NCI-H187 (cell line): ENCODE measurements at regions not wholly inside any gene's neighbourhood (a gene's known extent, or its start where the extent isn't known, plus 50 kb on each side); places are given as distances from the start of the nearest gene placed in this dataset.
"Not testable (repeated sequence)": the region's sequence is repeated elsewhere in the genome, so short reads cannot be mapped to it uniquely, and the experiment has no call there.

ENCODE experiments used
- DNase-seq, 2 experiments: peaks; one replicate each; lab custom pipeline; 2025; lab: John Stamatoyannopoulos, UW

DNA sequence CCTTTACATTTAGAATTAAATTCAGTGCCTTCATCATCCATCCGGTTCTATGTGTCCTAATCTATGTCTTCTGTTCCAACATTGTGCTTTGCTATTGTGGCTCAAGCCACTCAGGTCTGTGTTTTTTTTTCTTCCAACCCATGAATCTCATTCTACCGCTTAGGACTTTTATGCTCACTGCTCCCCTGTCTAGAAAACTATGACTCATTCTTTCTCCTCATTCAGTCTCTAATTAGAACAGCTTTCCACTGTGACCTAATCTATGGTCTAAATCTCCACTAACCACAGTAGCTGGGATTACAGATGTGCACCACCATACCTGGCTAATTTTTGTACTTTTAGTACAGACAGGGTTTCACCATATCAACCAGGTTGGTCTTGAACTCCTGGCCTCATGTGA lies 418.7 kb downstream of the KCNJ2 start:
- DNase-seq, result no peak

DNA sequence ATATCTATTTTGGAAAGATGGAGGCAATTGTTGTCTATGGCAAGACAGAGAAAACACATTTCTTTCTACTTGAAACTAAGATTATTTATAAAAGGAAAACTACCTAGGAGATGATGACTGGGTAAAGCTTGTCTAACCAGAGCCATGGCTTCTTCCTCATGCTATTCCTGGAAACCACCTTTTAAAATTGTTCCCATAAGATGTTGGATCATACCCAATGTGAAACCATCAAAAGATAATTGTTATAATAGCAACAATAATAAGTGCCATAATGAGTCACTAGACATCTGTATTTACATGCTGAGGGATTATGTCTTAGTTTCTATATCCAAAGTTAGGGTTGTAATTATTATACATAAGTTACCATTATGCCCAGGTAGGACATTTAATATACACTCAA lies 428.4 kb downstream of the KCNJ2 start:
- no peak for DNase-seq

DNA sequence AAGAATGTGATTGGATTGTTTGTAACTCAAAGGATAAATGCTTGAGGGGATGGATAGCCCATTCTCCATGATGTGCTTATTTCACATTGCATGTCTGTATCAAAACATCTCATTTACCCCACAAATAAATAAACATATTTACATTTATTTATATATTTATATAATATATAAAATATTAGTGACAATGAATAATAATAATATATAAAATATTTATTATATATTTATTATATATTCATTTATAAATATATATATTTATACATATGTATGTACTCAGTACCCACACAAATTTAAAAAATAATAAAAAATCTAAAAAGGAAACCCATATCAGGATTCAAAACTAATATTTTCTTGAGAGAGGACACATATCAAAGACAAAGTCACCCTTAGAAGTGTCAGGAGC lies 429.9 kb downstream of the KCNJ2 start:
- DNase-seq, result no peak

- DNase-seq, result not testable (repeated sequence)
These were observed 430.6 kb downstream of the KCNJ2 start for GRCh38 chr17:70599945-70600344.

- DNase-seq, result no peak
These were observed 433.9 kb downstream of the KCNJ2 start for GRCh38 chr17:70603226-70603625.

GRCh38 chr17:70604854-70605253 lies 435.5 kb downstream of the KCNJ2 start:
- no peak for DNase-seq

- DNase-seq, result no peak
These were observed 436.8 kb downstream of the KCNJ2 start for GRCh38 chr17:70606086-70606485.

- DNase-seq, result no peak
These were observed 438.9 kb downstream of the KCNJ2 start for GRCh38 chr17:70608193-70608592.

- DNase-seq, result no peak
These were observed 439.6 kb downstream of the KCNJ2 start for GRCh38 chr17:70608957-70609356.

- no peak for DNase-seq
These were observed 440.2 kb downstream of the KCNJ2 start for GRCh38 chr17:70609566-70609965.

DNA sequence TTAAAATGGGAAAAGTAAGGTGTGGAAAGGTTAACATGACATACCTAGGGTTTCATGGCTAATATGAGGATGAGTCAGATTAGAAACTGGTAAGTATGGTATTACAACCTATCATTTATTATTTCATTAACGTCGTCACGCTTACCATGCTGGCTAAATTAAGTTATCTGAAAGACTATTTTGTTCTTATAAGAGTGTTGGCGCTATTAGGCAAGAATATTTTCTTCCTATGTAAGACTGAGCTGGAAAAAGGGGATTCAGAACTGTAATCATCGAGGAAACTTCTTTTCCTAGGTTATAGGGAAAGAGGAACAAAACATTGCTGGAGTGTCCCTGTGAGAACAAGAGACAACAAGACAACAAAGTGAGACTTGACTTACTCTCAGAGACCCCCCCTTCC lies 440.8 kb downstream of the KCNJ2 start:
- no peak for DNase-seq

- DNase-seq, result no peak
These were observed 444.3 kb downstream of the KCNJ2 start for GRCh38 chr17:70613681-70614080.

DNA sequence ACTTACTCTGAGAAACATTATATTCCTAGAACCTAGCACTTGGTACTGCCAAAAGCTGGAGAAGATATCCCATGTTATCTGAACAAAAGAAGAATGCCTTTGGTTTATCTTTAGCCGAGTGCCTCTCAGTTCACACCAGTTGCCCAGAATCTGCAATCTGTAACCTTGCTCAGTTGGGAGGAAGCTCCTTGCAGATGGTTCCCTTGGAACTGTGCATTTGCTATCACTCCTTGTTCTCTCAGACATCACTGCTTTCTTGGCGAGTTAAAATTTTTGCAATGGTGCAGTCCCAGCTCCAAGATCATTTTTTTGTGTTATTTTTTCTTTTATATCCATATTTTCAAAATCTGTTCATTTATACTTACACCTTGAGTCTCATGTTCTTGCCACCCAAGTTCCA lies 446.5 kb downstream of the KCNJ2 start:
- no peak for DNase-seq

DNA sequence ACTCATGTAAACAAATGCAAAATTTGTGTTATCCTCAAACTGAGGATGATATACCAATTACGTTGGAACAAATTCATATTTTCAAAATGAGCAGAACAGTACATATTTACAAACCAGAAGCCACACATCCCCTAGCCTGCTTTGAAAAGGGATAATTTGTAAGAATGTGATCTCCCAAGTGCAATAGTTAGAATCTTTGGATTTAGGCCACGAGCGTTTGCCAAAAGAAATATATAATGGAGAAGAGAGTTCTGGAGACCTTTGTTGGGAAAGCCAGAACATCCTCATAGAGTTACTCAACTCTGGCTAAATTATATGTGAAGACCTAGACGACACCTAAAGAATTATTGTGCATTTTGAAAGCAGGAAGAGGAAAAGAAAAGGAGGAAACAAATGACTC lies 449.3 kb downstream of the KCNJ2 start:
- no peak for DNase-seq

DNA sequence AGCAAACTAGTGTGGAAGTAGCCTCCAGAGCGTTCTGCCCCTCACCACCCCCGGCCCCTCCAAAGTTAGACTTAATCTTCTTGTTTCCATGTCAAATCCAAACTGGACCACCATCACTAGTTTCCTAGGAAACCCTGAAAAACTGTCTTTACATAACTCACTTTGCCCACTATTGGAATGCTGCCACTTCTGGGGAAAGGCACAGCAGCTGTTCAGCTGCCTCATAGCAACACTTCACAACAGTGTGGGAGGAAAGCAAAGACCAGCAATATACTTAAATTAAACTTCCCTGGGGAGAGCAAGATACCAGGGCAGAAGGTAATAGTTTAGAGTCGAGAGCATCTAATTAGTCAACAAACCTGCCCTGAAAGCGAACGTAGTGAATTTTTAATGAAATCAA lies 452.2 kb downstream of the KCNJ2 start:
- no peak for DNase-seq

DNA sequence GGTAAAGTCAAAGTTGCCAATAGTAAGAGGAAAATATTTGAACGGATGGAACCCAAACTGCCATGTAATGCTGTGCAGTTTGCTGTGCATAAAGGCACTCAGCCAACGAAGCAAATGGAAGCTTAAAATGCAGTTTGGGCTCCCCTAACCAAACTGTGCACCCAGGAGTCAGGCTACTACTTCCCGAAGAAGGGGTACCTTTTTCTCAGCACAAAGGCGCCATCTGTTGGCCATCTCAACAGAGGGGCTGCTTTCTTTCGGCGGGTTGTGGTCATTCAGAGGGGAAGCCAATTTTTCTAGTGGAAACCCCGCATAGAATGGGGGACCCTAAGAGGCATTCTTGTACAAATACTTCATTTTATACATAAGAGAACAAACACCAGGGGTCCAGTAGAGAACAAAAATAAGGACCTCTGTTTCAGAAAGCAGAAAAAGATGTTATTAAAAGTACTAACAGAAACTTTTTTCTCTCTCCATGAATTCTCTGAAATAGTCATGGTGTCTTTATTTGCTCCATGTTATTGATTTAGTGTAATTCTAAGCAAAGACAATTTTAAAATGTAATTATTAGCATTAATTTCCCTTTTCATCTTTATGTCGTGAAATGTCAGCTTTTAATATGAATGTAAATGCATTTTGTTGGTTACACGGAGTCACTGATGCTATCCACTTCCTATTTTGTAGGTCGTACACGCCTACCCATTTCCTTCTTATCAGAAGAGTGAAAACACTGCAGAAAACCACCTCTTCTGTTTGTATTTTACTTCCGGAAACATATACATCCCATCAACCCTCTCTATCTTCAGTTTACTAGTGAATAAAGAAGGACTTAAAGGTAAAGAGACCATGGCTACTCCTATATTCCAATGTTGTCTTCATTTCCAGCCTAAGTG lies 453.3 kb downstream of the KCNJ2 start:
- DNase-seq, result peak in 1 of 2 experiments; percentile 20

- no peak for DNase-seq
These were observed 454.9 kb downstream of the KCNJ2 start for GRCh38 chr17:70624211-70624610.

- no peak for DNase-seq
These were observed 460.6 kb downstream of the KCNJ2 start for GRCh38 chr17:70629902-70630301.

- DNase-seq, result peak in 1 of 2 experiments; percentile 6
These were observed 467.3 kb downstream of the KCNJ2 start for GRCh38 chr17:70636517-70637133.

DNA sequence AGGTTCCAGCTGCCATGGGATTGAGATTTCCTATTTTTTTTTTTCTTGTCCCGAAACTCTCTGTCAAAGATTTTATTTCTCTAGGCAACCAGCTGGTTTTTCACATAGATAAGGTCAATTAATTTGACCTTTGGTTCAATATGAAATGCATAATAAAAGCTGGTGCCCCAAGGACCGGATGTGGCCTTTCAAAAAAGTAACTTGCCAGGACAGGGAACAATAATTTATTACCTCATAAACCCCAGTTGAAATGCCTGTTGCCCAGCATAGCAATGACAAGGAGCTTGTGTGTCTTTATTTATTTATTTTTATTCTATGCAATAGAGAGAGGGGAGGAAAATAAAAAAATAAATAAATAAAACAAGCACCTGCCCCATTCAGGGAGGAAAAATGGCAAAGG lies 472.7 kb downstream of the KCNJ2 start:
- DNase-seq, result no peak

DNA sequence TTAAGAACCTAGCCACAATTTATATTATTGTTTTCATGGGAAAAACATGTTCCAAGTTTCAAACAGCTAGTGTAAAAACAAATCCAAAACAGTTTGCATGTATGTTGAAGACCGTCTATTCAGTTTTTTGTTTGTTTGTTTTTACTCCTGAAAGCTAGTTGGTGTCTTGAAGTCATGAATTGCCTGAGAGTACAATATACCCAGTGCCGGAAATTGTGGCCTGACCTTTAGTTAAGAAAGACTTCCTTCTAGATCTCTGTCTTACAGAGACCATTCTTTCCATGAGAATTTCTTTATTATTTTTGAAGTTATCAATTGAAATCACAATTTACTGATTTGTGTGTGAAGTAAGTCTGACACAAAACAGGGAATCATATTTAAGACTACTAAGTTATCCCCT lies 474.8 kb downstream of the KCNJ2 start:
- DNase-seq, result no peak

GRCh38 chr17:70646673-70647072 lies 477.3 kb downstream of the KCNJ2 start:
- no peak for DNase-seq

GRCh38 chr17:70648166-70648565 lies 478.8 kb downstream of the KCNJ2 start:
- no peak for DNase-seq

DNA sequence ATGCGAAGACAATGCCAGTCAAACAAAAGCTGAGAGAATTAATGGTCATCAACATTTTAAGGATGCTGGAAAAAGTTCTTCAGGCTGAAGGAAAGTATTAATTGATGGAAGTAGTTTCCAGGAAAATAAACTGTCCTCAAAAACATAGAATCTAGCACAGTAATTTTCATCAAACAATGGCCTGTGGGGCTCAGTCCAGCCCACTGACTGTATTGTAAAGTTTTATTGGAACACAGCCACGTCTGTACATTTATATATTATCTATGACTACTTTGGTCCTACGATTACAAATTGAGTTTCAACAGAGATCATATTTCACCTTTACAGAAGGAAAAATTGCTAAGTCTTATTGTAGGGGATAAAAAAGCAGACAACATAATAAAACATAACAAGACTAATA lies 484.5 kb downstream of the KCNJ2 start:
- no peak for DNase-seq
